ENCODE measurements at regions not wholly inside any gene's neighbourhood (a gene's known extent, or its start where the extent isn't known, plus 50 kb on each side); places are given as distances from the start of the nearest gene placed in this dataset.
A peak's percentile ranks its signal among the peaks of the same experiment; 100 is the strongest.
"Not testable (repeated sequence)": the region's sequence is repeated elsewhere in the genome, so short reads cannot be mapped to it uniquely, and the experiment has no call there.

DNA sequence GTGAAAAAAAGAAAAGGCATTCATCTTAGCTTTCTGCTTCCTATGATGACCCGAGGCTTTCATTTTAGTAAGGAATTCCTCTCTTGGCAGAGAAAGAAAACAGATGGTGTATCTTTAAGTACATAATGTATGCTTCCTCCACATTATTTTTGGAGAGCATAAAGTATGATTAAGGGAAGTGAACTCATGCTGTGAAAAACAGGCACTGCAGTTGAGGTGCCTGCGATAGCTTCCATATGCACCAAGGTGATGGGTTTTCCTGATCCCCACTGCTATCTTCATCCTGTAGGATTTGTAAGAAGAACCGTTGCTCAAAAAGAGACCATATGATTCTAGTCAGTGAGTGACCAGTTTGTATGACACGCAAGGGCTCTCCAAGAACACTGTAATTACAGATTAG, 411.5 kb upstream of the MCTP2 start:
- DNase-seq, result no peak

DNA sequence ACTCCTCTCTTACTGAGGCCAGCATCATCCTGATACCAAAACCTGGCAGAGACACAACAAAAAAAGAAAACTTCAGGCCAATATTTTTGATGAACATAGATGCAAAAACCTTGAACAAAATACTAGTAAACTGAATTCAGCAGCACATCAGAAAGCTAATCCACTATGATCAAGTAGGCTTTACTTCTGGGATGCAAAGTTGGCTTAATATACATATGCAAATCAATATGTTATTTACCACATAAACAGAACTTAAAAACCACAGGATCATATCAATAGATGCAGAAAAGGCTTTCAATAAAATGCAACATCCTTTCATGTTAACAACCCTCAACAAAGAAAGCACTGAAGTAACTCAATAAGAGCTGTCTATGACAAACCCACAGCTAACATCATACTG, 414.5 kb upstream of the MCTP2 start:
- no peak for DNase-seq

DNA sequence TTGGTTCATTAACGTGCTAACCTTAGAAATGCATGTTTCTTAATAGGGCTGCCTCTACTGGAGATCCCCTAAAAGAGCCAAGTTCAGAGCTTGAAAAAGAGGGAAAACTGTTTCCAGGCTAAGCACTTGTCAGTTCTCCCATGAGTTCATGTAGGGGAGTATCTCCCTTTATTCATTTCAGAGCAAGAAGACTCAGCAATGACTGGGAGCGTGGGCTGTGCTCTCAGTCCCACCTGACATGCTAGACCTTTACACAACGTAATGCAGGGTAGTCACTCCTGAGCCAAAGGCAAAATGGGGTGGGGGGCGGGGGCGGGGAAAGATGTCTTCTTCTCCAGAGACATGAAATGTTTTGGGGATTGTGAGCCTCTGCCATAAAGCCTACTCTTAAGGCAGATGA, 420.1 kb upstream of the MCTP2 start:
- DNase-seq, result no peak

DNA sequence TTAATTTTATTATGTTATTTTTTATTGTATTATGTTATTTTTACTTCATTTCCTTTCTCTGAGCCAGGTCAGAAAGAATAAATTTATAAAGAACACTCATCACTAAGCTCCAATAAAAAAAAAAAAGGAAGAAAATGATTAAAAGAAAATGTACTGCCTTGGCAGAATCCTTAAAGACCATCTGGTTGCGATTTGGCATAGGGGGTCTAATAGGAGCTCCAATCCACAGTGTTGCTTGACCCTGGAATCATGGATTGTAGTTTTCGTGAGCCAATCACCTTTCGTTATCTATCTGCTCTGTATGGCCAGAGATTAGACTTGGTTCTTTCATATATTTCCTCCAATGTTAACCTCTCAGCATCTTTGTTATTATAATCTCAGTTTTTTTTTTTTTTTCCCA, 421.8 kb upstream of the MCTP2 start:
- no peak for DNase-seq

DNA sequence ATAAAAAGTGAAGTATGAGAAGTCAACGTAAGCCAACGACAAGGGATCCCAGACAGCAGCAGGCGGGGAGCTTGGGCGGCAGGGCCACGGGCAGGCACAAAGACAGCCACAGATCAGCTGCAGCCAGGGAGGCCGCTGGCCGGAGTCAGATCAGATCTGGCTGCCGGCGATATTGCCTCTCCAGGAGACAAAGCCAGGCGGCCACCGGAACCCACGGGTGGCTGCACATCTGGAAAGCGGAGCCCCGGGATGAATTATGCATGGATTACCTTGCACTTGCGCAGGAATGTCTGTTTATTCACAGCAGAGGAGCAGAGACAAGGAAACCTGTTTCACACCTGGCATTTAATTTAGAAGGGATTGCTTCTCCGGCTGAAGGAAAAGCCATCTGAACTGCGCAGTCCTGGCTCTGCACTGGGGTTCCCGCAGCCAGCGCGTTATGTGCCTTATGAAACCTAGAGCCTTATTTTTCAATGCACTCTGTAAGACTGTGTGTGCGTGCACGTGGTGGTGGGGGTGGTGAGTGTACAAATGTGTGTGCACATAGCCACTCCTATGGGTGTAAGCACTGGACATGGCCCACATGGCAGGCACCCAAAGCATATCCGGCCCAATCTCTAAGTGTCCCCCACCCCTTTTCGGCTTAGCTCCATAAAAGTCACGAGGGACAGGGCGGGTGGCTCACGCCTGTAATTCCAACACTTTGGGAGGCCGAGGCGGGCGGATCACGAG, 427.8 kb upstream of the MCTP2 start:
- DNase-seq, result no peak

DNA sequence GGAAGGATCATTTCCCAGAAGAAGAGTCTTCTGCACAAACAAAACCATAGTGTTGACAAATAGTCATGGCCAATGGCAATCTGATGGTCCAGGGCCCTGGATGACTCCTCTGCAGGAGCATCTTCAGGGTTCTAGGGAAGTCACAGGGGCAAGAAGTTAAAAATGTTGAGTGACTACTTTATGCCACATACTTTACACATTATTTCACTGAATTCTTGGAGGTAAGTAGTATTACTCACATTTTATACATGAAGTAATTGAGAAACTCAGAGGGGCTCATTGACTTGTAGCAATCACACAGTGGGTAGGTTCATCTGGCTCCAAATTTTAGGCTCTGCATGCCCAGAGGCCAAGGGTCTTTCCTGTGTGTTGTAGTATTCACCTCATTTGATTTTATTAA, 430.2 kb upstream of the MCTP2 start:
- peak; percentile 34 for DNase-seq

DNA sequence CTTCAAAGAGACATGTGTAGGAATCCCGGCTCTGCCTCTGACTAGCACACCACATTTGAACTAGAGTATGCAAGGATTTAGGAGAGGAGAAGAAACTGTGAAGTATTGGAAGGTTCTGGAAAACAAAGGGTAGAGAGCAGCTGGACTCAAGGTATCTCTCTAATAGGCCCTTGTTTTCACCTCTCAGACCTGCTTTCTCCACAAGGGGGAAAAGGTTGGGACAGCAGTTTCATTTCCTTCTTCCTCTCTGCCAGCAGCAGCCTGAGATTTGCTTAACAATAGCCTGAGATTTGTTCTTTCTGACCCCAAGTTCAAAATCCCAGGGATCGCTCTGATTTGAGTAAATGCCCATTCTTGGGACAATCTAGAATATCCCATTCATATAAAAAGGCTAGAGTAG, 430.6 kb upstream of the MCTP2 start:
- DNase-seq, result no peak

DNA sequence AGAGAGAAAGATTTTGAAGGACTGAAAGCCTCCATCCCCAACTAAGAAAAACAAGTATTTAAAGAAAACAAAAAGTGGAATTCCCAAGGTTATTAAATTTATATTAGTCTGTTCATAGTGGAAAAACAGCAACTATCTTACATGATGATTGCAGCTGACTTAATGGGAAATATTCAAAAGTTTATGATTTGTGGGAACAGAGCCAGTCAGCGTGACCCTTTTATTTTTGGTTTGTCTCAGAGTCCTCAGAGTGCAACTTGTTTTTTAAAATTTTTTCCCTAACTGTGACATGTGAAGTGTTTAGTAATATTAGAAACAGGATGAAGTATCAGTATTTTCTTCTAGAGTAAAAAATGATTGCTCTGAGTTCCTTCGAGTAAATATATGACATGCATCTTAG, 441.9 kb upstream of the MCTP2 start:
- no peak for DNase-seq

DNA sequence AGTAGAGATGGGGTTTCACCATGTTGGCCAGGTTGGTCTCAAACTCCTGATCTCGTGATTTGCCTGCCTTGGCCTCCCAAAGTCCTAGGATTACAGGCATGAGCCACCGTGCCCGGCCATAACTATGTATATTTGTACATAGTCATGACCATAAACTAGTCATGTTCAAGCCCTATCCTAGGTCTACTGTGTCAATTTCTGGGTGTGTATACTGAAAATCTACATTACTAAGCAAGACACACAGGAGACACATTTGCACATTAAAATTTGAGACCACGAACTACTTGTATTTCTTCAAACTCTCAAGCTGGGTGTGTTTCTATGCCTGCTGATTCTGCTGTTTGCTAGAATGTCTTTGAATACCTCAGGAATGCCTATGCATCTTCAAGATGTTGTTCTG, 451.3 kb upstream of the MCTP2 start:
- DNase-seq, result no peak

DNA sequence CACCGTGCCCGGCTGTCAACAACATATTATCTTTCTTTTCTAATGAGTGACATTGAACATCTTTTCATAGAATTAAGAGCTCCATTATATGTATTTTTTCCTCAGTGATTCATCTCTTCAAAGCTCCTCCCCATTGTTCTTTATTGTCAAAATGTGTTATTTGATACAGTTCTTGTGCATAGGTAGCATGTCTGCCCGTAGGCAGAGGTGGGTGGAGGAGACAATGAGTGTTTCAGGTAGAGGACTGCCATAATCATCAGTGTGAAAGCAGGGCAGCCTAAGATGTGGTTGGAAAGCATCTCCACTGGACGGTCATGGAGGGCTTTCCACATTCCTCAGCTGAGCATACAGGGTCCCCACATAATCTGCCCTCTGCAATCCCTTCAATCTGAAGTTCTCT, 452.0 kb upstream of the MCTP2 start:
- no peak for DNase-seq

DNA sequence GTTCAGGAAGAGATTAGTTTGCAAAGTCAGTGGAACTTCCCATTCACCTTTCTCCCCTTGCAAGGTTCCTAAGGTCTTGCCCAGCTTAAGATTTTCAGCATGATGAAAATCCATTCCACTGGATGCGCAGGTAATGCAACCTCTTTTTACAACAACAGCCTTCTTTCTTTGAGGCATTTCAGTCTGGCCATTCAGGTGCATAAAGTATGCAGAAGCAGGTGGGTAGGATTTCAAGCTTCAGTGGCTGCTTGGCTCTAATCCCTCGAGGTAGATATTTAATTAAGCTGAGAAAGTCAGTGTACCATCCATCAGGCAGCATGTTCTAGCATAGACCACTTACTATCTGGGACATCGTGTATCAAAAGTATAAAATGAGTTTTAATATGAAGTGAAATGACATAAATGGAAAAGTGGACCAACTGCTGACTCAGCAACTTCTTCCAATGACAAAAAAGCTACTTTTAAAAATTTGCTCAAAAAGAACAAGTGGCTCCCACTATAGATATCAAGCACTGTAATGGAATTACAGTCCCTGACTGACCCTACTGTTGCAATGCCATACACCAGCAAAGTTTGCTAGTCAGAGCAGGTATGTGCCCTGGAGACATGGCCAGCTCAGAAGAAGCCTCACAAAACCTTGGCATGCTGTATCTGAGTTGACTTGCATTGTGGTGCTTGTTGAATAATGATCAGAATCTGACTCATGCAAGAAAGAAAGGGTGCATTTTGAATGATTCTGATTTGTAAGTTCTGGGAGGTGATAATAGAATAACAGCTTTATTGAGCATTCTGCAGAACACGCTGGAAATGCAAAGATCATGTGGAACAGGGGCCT, 459.9 kb upstream of the MCTP2 start:
- no peak for DNase-seq

DNA sequence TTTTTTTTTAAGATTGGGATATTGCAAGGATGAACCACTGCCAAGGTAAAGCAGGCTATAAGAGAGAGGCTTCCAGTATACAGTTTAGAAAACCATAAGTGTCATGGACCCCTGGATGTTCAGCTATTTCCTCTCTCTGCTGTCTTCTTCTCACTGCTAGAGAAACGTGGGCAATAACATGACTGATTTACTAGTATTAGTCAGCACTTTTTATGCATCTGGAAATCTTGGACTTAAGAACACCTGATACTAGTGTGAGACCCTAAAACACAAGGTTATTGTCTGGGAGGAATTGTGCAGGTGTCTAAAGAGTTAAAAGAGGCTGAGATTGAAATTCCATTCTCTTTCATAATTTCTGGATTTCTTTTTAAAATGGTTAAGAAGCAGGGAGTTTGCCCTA, 460.6 kb upstream of the MCTP2 start:
- DNase-seq, result no peak

DNA sequence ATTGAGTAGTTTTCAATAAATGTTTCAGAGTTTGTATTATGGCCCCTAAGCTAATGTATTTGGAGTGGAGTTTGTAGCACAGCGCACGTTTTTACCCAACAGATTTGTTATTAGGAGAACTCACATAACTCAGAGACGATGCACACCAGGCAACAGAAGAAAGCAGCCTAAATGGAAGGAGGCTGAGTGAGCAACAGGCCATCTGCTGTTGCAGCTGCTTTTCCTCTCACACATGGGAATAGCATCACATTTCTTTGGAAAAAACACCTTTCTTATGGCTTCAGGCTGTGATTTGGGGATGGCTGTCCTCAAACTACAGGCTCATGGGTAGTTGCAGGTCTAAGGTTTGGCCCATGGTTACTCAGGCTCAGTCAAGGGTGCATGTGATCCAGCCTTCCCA, 469.3 kb upstream of the MCTP2 start:
- no peak for DNase-seq

DNA sequence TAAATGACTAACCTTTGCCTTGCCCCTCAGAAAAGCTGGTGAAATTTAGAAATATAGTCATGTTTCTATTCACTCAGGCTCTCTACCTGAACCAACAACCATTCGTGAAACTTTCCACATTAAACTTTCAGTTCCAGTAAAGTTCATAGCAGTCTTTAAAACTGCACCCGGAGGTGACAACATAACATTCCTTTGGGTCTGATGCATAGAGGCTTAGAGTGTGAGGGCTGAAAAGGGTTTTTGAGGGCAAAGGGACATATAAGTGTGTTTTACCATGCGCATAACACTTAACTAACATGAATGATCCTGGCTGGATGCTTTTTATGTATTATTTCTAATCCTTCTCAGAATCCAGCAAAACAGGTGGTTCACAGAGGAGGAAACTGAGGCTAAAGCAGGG, 471.7 kb upstream of the MCTP2 start:
- peak; percentile 13 for DNase-seq

DNA sequence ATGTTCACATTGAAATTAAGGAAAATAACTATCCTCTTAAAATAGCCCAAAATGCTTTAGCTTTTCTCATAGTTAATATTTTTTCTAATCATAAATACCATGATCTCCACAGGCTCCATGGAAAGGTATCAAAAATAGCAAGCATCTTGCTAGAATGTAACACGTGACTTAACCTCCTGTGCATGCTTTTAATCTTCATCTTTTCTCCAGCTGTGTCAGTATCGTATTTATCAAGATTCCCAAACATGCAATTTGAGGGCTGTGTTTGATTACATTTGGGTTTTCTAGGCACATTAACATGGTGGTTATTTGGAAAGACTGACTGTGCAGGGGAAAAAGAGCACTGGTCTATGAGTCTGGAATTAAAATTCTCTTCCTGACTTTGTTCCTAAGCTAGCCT, 472.5 kb upstream of the MCTP2 start:
- no peak for DNase-seq

DNA sequence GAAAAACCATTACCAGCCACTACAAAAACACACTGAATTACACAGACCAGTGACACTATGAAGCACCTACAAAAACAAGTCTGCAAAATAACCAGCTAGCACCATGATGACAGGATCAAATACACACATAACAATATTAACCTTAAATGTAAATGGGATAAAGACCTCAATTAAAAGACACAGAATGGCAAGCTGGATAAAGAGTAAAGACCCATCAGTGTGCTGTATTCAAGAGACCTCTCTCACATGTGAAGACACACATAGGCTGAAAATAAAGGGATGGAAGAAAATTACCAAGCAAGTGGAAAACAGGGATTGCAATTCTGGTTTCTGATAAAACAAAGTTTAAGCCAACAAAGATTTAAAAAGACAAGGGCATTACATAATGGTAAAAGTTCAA, 482.7 kb upstream of the MCTP2 start:
- DNase-seq, result no peak

DNA sequence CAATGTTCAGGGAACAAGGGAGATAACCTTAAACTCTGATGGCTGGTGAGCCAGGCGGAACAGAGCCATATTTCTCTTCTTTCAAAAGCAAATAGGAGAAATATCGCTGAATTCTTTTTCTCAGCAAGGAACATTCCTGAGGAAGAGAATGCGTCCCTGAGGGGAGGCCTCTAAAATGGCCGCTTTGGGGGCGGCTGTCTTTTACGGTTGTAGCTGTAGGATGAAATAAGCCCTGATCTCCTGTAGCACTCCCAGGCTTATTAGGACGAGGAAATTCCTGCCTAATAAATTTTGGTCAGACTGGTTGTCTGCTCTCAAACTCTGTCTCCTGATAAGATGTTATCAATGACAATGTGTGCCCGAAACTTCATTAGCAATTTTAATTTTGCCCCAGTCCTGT, 496.4 kb upstream of the MCTP2 start:
- DNase-seq, result not testable (repeated sequence)

DNA sequence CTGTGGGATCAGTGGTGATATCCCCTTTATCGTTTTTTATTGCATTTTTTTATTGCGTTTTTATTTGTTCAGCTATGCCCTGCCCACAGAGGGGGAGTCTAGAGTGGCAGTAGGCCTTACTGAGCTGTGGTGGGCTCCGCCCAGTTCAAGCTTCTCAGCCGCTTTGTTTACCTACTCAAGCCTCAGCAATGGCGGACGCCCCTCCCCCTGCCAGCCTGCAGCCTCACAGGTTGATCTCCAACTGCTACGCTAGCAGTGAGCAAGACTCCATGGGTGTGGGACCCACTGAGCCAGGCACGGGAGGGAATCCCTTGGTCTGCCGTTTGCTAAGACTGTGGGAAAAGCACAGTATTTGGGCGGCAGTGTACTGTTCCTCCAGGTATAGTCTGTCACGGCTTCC, 500.6 kb upstream of the MCTP2 start:
- no peak for DNase-seq

DNA sequence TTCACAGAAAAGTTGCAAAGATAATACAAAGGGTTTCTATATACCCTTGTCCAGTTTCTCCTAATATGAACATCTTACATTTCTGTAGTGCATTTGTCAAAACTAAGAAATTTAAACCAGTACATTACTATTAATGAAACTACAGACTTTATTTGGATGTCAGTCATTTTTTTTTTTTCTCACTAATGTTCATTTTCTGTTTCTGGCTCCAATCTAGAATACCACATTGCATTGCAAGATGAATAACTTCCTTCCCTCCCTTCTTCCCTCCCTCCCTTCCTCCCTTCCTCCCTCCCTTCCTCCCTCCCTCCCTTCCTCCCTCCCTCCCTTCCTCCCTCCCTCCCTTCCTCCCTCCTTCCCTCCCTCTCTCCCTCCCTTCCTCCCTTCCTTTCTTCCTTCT, 509.2 kb upstream of the MCTP2 start:
- no peak for DNase-seq

DNA sequence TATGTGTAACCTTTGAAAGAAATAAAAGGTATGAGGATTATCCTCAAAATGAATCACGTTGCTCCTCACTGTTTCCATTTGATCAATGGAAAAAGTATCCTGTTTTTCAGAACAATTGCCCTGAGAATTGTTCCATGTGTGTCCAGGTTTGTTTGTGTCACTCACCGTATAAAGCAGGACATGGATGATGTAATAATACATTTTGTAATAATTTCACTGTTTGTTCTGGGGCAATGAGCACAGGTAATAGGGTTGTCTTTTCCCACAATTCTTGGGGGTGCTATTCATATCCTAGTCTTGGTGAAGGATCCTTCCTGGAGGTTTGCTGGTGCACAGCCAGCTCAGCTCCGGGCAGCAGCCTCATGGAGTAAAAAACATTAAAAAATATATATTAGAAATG, 510.8 kb upstream of the MCTP2 start:
- no peak for DNase-seq

DNA sequence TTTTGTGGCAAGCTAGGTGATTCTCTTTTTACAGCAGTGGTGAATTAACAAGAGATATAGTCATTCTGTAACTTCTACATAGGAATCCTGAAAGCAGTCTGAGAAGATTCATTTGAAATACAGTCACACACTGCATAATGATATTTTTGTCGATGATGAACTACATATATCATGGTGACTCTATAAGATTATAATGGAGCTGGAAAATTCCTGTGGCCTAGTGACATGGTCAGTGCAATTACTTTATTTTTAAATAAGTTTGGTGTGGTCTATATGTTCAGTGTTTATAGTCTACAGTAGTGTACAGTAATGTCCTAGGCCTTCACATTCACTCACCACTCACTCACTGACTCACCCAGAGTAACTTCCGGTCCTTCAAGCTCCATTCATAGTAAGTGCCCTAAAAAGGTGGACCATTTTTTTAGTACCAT, 511.4 kb upstream of the MCTP2 start:
- DNase-seq, result peak; percentile 89

DNA sequence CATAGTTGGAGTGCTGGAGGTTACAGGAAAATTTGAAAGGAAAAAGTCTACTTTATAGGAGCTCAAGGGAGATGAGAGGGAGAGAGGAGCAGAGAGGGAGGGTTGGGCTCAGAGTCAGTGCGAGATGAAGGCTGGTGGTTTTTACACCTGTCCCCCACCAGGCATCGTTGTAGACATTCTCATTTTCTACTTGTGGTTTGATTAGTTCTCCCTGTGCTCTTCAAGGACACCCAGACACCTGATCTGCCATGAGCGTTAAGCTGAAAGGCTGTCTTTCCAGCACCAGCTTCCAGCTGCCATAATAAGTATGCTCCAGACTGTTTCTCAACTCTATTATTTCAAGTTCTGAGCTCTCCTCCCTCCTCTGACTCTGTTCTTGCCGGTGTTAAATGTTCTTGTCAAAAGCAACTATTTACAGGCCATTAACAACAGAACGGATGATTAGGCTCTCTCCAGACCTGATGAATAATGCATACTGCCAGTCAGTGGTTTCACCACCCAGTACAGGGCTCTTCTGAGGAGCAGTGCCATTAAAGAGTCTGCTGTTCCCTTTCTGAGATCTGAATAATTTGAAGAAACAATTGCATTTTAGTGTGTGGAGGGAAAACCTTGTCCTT, 514.6 kb upstream of the MCTP2 start:
- DNase-seq, result no peak

DNA sequence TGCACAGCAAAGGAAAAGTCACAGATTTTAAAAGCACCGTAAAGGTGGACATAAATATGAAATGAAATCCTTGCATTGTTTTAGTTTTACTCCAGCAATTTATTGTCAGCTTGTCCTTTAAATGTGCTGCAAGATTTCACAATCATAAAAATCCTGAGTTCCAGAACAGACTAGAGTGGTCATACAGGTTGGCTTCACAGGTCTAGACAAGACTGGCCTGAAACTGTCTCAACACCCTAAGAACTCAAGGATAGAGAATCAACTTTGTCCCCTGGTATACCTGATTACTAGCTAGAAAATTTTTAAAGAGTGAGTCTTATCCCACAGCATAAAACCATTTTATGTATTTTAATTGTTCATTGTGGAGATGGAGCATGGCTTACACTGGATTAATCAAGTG, 521.7 kb upstream of the MCTP2 start:
- DNase-seq, result no peak

All from fibroblast of skin of scalp (primary cell).